ENCODE measurements at regions not wholly inside any gene's neighbourhood (a gene's known extent, or its start where the extent isn't known, plus 50 kb on each side); places are given as distances from the start of the nearest gene placed in this dataset.
"Not testable (repeated sequence)": the region's sequence is repeated elsewhere in the genome, so short reads cannot be mapped to it uniquely, and the experiment has no call there.

GRCh38 chr3:21017115-21017852 is 733.7 kb downstream of the ZNF385D start:
- DNase-seq: no peak

DNA sequence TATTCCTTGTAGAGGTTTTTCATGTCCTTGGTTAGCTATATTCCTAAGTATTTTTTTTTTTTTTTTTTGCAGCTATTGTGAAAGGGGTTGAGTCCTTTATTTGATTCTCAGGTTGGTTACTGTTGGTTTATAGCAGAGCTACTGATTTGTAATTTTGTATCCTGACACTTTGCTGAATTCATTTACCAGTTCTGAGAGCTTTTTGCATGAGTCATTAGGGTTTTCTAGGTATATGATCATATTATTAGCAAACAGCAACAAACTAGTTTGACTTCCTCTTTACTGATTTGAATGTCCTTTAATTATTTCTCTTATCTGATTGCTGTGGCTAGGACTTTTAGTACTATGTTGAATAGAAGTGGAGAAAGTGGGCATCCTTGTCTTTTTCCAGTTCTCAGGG is 737.4 kb downstream of the ZNF385D start:
- DNase-seq: no peak

- DNase-seq: no peak
Observed at GRCh38 chr3:20999661-21000060, 751.3 kb downstream of the ZNF385D start.

DNA sequence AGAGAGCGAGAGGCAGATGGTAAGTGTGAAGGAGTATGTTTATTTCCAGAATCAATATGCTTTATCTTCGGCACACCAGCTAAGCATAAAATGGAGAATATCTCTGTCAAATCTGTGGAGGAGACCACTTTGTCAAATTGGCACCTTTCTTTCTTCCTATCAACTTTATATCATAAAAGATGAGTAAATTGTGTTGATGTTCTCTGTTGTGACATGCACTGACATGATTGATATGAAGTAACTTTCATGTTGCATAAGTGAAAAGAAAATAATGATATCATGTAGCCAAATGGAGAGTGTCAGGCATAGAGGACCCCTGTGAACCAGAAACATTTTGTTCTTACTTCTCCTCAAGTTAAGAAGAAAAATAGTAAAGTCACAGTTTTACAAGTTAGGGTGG is 753.8 kb downstream of the ZNF385D start:
- no peak for DNase-seq

- DNase-seq: no peak
Observed at GRCh38 chr3:20990896-20991295, 760.1 kb downstream of the ZNF385D start.

- not testable (repeated sequence) for DNase-seq
Observed at GRCh38 chr3:20989653-20990052, 761.4 kb downstream of the ZNF385D start.

DNA sequence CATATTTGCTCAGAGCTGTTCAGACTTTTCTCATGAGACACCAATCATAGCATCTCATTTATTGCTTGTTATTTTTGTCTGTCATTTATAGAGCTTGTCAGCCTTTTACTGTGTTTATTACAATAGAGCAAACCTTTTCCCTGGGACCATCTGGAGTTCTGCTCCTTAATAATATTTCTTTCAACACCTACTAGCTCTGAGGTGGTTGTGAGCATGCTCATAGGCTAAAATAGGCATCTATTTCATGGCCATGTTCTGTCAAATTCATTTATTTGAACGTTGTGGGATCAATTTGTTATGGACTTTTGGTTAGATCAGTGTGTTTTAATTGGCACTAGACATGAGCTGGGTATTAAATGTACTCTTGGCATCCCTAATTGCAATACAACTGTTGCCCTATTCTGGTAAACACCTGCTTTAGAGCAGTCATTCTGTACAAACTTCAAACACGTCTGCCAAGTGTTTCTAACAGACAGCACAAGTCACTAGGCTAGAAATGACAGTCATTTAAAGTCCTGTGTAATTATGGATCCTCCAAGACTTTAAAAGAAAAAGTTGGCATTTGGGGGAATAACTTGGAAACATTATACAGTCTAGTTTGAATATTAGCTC is 766.3 kb downstream of the ZNF385D start:
- no peak for DNase-seq

DNA sequence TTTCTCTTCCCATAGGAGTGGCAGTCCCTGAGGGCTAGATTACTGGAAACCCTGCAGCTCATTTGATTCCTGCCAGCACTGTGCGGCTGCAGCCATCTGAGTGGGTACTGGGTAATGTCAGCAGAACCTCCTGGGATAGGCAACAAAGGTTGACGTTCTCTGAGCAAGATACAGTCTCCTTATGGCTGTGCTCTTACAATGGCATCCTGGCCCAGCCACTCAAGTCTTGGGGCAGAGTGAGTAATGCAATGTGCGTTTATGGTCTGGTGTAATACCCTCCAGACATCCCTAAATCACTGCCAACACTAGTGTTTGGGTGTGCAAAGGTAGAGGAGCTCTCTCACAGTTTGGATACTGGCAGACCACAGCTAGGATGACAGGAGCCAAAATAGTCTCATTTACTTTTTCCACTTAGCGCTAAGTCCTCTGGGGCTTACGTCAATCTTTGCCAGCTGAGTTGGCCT is 775.8 kb downstream of the ZNF385D start:
- DNase-seq: no peak

DNA sequence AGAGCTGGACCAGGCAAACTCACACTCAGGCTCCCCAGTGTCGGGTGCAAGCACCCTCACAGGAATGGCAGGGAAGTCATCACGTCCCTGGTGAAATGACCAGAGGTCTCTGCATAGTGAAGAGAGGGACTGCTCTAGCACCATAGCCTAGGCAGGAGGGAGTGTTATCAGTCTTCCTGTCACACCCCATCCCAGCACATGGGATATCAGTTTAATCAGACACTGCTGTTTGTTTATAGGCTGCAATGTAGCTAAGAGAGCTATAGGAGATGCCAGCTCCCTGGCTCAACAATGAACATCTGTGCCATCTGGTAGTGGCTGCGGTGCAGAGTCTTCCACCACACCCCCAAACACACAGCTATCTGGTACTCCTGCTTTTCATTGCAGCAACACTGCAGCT is 776.6 kb downstream of the ZNF385D start:
- no peak for DNase-seq

DNA sequence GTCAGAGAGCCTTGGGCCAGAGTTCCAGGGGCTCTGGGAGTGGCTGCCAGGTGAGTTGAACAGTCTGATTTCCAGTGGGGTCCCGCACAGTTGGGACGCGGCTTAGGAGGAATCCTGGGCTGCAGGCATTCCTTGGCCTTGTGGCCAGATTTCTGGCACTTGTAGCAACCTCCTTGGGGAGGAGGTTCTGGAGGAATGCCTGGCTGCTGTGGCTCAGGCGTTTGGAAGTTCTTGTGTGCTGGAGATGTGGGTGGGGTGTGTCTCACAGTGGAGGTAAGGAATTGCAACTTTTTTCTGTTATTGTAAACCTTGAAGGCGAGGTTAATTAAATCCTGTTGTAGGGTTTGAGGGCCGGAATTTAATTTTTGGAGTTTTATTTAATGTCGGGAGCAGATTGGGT is 780.2 kb downstream of the ZNF385D start:
- not testable (repeated sequence) for DNase-seq

DNA sequence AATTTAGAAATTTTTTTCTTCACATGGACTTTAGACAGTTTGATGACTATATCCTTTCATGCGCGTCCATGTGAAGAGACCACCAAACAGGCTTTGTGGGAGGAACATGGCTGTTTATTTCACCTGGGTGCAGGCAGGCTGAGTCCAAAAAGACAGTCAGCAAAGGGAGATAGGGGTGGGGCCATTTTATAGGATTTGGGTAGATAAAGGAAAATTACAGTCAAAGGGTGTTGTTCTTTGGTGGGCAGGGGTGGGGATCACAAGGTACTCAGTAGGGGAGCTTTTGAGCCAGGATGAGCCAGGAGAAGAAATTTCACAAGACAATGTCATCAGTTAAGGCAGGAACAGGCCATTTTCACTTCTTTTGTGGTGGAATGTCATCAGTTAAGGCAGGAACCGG is 781.5 kb upstream of the SGO1 start:
- DNase-seq: not testable (repeated sequence)

GRCh38 chr3:20958161-20958560 is 772.2 kb upstream of the SGO1 start:
- no peak for DNase-seq

DNA sequence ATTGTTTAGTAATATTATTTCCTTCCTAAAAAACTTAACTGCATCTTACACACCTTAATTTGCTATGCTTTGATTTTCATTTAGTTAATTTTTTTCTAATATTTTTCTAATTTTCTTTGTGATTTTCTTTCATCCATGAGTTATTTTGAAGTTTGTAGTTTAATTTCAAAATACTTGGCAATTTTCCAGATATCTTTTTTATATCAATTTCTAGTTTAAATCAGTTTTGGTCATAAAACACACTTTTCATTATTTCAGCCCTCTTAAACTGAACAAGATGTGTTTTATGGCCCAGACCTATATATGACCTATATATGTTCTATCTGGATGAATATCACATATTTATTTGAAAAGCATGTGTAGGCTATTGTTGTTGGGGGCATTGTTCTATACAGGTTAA is 759.9 kb upstream of the SGO1 start:
- DNase-seq: no peak

- DNase-seq: no peak
Observed at GRCh38 chr3:20935791-20936190, 749.8 kb upstream of the SGO1 start.

DNA sequence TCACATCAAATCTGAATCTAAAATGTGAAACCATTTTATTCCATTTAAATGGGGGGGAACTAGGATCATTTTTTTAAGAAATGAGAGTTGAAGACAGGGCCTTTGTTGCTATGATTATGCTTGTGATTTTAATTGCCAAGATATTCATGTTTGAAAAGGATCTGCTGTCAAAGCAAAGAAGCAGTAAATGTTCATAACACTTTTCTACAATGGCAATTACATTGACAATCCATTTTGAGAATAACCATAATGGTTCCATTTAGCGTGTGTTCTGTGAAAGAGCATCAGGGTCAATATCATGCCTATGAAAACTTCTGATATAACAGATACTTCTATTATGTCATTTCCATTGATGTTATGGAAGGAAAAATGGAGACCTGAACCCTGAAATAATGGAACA is 745.8 kb upstream of the SGO1 start:
- no peak for DNase-seq

- no peak for DNase-seq
Observed at GRCh38 chr3:20930034-20930433, 744.0 kb upstream of the SGO1 start.

- no peak for DNase-seq
Observed at GRCh38 chr3:20924646-20925385, 738.8 kb upstream of the SGO1 start.

- DNase-seq: not testable (repeated sequence)
Observed at GRCh38 chr3:20921112-20921511, 735.1 kb upstream of the SGO1 start.

DNA sequence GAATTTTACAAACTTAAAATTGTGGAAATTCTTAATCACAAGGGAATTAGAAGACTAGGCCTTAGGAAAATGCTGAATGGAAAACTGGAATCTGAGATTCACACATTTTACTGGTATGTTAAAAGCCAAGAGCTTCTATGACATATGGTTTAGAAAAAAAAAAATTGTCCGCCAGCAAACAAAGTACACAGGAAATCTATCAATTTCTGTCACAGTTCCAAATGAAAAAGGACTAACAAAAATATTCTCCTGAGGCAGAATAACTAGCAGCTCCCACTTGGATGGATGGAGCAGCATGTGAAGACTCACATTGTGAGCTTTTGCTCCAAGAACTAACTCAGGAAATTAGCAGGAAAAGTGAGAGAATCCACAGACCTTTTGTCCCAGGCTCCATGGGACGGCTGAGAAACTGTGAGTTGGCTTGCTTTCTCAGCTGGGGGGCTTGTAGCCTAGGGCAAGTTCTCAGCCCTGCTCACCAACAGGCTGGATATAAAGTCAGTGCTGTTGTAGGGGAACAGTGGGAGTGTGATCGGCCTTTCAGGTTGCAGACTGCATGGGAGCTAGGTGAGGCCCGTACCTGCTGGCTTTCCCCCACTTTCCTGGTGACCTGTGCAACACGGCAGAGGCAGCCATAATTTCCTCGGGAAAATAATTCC is 731.1 kb upstream of the SGO1 start:
- no peak for DNase-seq

DNA sequence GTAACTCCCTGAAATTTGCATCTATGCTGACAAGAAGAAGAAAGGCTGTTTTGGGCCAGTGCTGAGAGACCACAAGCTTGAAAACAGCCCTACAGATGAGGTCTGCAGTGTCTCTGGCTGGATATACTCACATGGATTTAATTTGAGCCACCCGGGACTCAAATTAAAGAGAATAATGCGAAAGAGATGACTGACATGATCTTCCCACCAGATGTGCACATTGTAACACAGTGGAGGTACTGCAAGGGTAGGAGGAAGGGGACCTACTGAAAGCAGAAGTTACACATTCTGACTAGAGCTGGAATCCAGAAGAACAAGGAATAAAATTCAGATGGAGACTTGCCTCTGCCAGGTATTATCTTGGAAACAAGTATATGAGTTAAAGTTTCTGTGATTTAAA is 728.3 kb upstream of the SGO1 start:
- no peak for DNase-seq

DNA sequence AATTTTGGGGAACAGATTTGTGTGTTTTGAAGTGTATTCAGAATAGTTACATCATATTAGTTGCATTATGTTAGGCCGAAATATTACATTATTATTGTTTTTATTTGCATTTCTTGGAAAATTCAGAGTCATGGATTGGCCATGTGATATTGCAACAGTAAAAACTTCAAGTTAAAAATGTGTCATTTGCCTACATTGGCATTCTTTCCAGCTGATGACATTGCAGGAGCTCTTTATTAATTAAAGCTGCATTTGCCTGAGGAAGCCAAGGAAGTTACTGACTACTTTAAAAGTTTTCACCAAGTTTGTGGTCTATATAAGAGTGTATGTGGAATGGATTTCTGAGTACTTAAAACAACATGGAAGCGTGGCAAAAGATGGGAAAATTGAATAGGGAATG is 726.4 kb upstream of the SGO1 start:
- no peak for DNase-seq

DNA sequence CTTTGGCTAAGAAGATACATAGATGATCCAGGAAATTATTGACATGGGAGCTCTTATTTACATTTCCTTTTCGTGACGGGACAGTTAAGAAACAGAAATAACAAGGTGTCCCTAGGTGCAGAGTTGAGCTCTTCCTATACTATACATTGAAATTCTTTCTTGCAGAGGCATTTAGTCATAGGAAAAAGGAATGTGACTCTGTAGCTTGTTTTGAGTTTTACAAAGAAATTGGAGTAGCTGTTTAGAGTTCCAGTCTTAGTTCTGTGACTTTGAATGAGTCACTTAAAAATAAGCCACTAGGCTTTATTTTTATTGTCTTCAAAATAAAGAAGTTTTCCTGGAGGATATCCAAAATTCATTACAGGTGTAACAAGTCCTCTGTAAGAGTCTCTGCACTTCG is 723.5 kb upstream of the SGO1 start:
- no peak for DNase-seq

GRCh38 chr3:20905210-20905805 is 719.3 kb upstream of the SGO1 start:
- no peak for DNase-seq

Measured in activated CD4-positive, alpha-beta T cell treated with anti-CD3 and anti-CD28 coated beads, Interleukin-2, amount 50 U/mL, for 16 hours (primary cell).